K562 (cell line): ENCODE measurements at regions not wholly inside any gene's neighbourhood (a gene's known extent, or its start where the extent isn't known, plus 50 kb on each side); places are given as distances from the start of the nearest gene placed in this dataset.

Source experiments
- CBFA2T3 ChIP-seq: fragments of 450-650 bp; IDR thresholded peaks from 2 replicates; pipeline ENCODE4 v1.6.1; 2017
- CBX8 ChIP-seq: fragments of 200-600 bp; sonication (generic); IDR thresholded peaks from 2 replicates; pipeline ENCODE4 v1.6.1; 2012; ENCODE audit warnings: borderline replicate concordance, mixed run types, low read depth, mild to moderate bottlenecking, moderate library complexity, mixed read lengths, low read length, control low read depth, inconsistent platforms; ENCODE audit not compliant: poor library complexity, severe bottlenecking; ENCODE audit errors: extremely low read depth
- CC2D1A ChIP-seq: fragments of 450-650 bp; IDR thresholded peaks from 2 replicates; pipeline ENCODE4 v1.6.1; 2017; ENCODE audit warnings: mild to moderate bottlenecking
- CCAR2 ChIP-seq: fragments of 200-400 bp; formaldehyde crosslinking; IDR thresholded peaks from 2 replicates; pipeline ENCODE4 v1.6.1; 2017; ENCODE audit warnings: mild to moderate bottlenecking, low read depth, low read length
- CCNT2 ChIP-seq: IDR thresholded peaks from 2 replicates; pipeline ENCODE4 v1.6.1; 2011; ENCODE audit warnings: borderline replicate concordance, low read depth, mild to moderate bottlenecking, moderate library complexity, mixed read lengths, low read length; ENCODE audit not compliant: insufficient read length; ENCODE audit errors: extremely low read depth
- CTCF ChIP-seq, 3 experiments: IDR thresholded peaks in 2 of 3; conservative IDR thresholded peaks in 1 of 3; 2 replicates each; pipeline ENCODE4 v1.5.1; 2011 to 2012; ENCODE audit warnings: low read length in 3 of 3, mild to moderate bottlenecking in 3 of 3, control low read depth in 2 of 3, improper control_type of control experiment in 1 of 3, inconsistent platforms in 1 of 3, low read depth in 1 of 3, mixed read lengths in 1 of 3, moderate library complexity in 1 of 3; ENCODE audit not compliant: insufficient read depth in 2 of 3
- DPF2 ChIP-seq: fragments of 450-650 bp; IDR thresholded peaks from 2 replicates; pipeline ENCODE4 v1.6.1; 2016
- KLF16 ChIP-seq: IDR thresholded peaks from 2 replicates; pipeline ENCODE4 v1.6.1; 2016; ENCODE audit warnings: antibody characterized with exemption
- MEF2D ChIP-seq: conservative IDR thresholded peaks from 2 replicates; pipeline ENCODE4 v1.6.1; 2016; ENCODE audit warnings: low read depth, missing genetic modification characterization, missing compliant biosample characterization
- MEIS2 ChIP-seq: fragments of 450-650 bp; IDR thresholded peaks from 2 replicates; pipeline ENCODE4 v1.6.1; 2014; ENCODE audit warnings: mild to moderate bottlenecking; ENCODE audit not compliant: partially characterized antibody
- NCOA2 ChIP-seq, 2 experiments: fragments of 450-650 bp; IDR thresholded peaks; 2 replicates each; pipeline ENCODE4 v1.6.1; 2018; ENCODE audit warnings: mild to moderate bottlenecking in 2 of 2, moderate library complexity in 1 of 2; ENCODE audit not compliant: partially characterized antibody in 2 of 2
- NEUROD1 ChIP-seq: fragments of 150-350 bp; IDR thresholded peaks from 2 replicates; pipeline ENCODE4 v1.6.1; 2014; ENCODE audit warnings: borderline replicate concordance, low read length, low read depth; ENCODE audit not compliant: partially characterized antibody
- NFIC ChIP-seq: fragments of 450-650 bp; IDR thresholded peaks from 2 replicates; pipeline ENCODE4 v1.6.1; 2017; ENCODE audit warnings: mild to moderate bottlenecking, inconsistent platforms
- NR1H2 ChIP-seq: sonication (generic); formaldehyde crosslinking; IDR thresholded peaks from 2 replicates; pipeline ENCODE4 v1.4.0; 2020; ENCODE audit warnings: mild to moderate bottlenecking, missing genetic modification reagents
- SREBF1 ChIP-seq: fragments of 150-350 bp; IDR thresholded peaks from 2 replicates; pipeline ENCODE4 v1.6.1; 2014; ENCODE audit warnings: antibody characterized with exemption, low read depth, low read length, borderline replicate concordance
- TCF7L2 ChIP-seq: fragments of 150-350 bp; IDR thresholded peaks from 2 replicates; pipeline ENCODE4 v1.6.1; 2016; ENCODE audit warnings: low read depth, mild to moderate bottlenecking, low read length, moderate library complexity
- TEAD4 ChIP-seq, 2 experiments: sonication (generic) in 1 of 2; formaldehyde crosslinking in 1 of 2; IDR thresholded peaks; 2 replicates each; pipeline versions ENCODE4 v1.6.1 to v1.8.0; 2012 to 2022; ENCODE audit warnings: borderline replicate concordance in 1 of 2, inconsistent platforms in 1 of 2, low read length in 1 of 2, mild to moderate bottlenecking in 1 of 2, missing genetic modification reagents in 1 of 2
- ZNF518B ChIP-seq: fragments of 250-450 bp; sonication (Bioruptor Pico); IDR thresholded peaks from 2 replicates; pipeline ENCODE4 v1.5.0; 2021; ENCODE audit warnings: mild to moderate bottlenecking, moderate library complexity
- ZNF740 ChIP-seq, 3 experiments: fragments of 200-800 bp in 1 of 3; sonication (Bioruptor generic) in 1 of 3; sonication (generic) in 1 of 3; formaldehyde crosslinking in 1 of 3; IDR thresholded peaks; 2 replicates each; pipeline versions ENCODE4 v1.6.1 to v1.8.0; 2016 to 2022; ENCODE audit warnings: mild to moderate bottlenecking in 2 of 3, missing compliant biosample characterization in 2 of 3, missing genetic modification characterization in 2 of 3, missing genetic modification reagents in 1 of 3

- TF ChIP-seq ZNF518B (CRISPR knock-in tag) (no peak), CTCF (IDR thresholded peaks at IDR 0.05 in 2 of 3, conservative IDR thresholded peaks at IDR 0.05 in 1 of 3; ENCODE audit: insufficient read depth in 2 of 3, low read depth in 1 of 3, low read length in 3 of 3) (0 out of 6 replicates have a peak, but pooled peaks of 2 of the 3 experiments have one; percentile 17 to 20), NFIC (peak; percentile 55), DPF2 (peak; percentile 84), SREBF1 (no peak), NR1H2 (CRISPR knock-in tag) (no peak), ZNF740 (CRISPR knock-in tag; IDR thresholded peaks at IDR 0.05) (no peak), ZNF740 (tag; IDR thresholded peaks at IDR 0.05) (peak in 1 of 2 experiments; percentile 52; a peak in 1 of 4 replicates), MEIS2 (peak; percentile 61), CCNT2 (peak; percentile 29), NEUROD1 (no peak), CBFA2T3 (peak; percentile 88), MEF2D (tag) (no peak), CBX8 (no peak), CCAR2 (no peak), CC2D1A (peak; percentile 44; the same call in 1 of the 2 replicates), TEAD4 (IDR thresholded peaks at IDR 0.05; ENCODE audit: low read length) (peak; percentile 85), TEAD4 (CRISPR knock-in tag; IDR thresholded peaks at IDR 0.05; ENCODE audit: borderline replicate concordance) (no peak), TCF7L2 (no peak), KLF16 (peak; percentile 87), NCOA2 (IDR thresholded peaks at IDR 0.05; ENCODE audit: partially characterized antibody in 2 of 2) (no peak)
Observed at GRCh38 chr12:105946493-105946901, 192.3 kb downstream of the NUAK1 start (continued).
